Sigmoid colon (tissue), 4 donors: ENCODE measurements at regions not wholly inside any gene's neighbourhood (a gene's known extent, or its start where the extent isn't known, plus 50 kb on each side); places are given as distances from the start of the nearest gene placed in this dataset.

Experiments
- CTCF ChIP-seq, 4 experiments: fragments of 450-650 bp in 3 of 4; fragments of 200-600 bp in 1 of 4; IDR thresholded peaks; one replicate each; pipeline ENCODE4 v1.5.1; 2016 to 2019; ENCODE audit warnings: antibody characterized with exemption in 4 of 4, mild to moderate bottlenecking in 3 of 4, moderate library complexity in 2 of 4
- POLR2A ChIP-seq, 2 donors: fragments of 450-650 bp; IDR thresholded peaks; one replicate each; pipeline ENCODE4 v1.6.1; 2016; ENCODE audit warnings: antibody characterized with exemption in 2 of 2, mild to moderate bottlenecking in 2 of 2, moderate library complexity in 2 of 2
- POLR2AphosphoS5 ChIP-seq, 4 donors: sonication (generic); formaldehyde crosslinking; IDR thresholded peaks; one replicate each; pipeline ENCODE4 v1.6.1; 2017; ENCODE audit warnings: antibody characterized with exemption in 4 of 4

- TF ChIP-seq CTCF (IDR thresholded peaks at IDR 0.05) (no peak), POLR2AphosphoS5 (IDR thresholded peaks at IDR 0.05) (no peak), POLR2A (IDR thresholded peaks at IDR 0.05) (no peak)
Measured at GRCh38 chr3:72195895-72196294, 410.9 kb upstream of the PROK2 start.
